Thyroid gland (tissue), 4 donors: ENCODE measurements at regions not wholly inside any gene's neighbourhood (a gene's known extent, or its start where the extent isn't known, plus 50 kb on each side); places are given as distances from the start of the nearest gene placed in this dataset.

Experiments used
- DNase-seq, 2 donors: peaks; one replicate each; pipeline ENCODE4 v3.0.0-alpha.2; 2019
- H3K27ac ChIP-seq, 3 donors: fragments of 200-600 bp; sonication (generic); 1 replicate in 2 of 3; 2 replicates in 1 of 3; pipeline ENCODE4 v1.5.1; 2016 to 2019; ENCODE audit warnings: mild to moderate bottlenecking in 1 of 3, moderate library complexity in 1 of 3
- H3K27me3 ChIP-seq: fragments of 200-600 bp; sonication (generic); one replicate; pipeline ENCODE4 v1.5.1; 2019
- H3K36me3 ChIP-seq, 2 donors: fragments of 200-600 bp; sonication (generic); one replicate each; pipeline ENCODE4 v1.5.1; 2016 to 2019
- H3K4me1 ChIP-seq, 2 donors: fragments of 200-600 bp; sonication (generic); one replicate each; pipeline ENCODE4 v1.5.1; 2017 to 2019
- H3K4me3 ChIP-seq, 3 donors: fragments of 200-600 bp; sonication (generic); replicated peaks in 1 of 3; 1 replicate in 2 of 3; 2 replicates in 1 of 3; pipeline ENCODE4 v1.5.1; 2016; ENCODE audit warnings: mild to moderate bottlenecking in 1 of 3
- H3K9me3 ChIP-seq: fragments of 200-600 bp; sonication (generic); one replicate; pipeline ENCODE4 v1.5.1; 2017
- POLR2A ChIP-seq, 2 donors: fragments of 450-650 bp; IDR thresholded peaks; one replicate each; pipeline ENCODE4 v1.6.1; 2017; ENCODE audit warnings: antibody characterized with exemption in 2 of 2, mild to moderate bottlenecking in 2 of 2, moderate library complexity in 1 of 2
- WGBS, 2 donors: methylation state at CpG; one replicate each; pipeline ENCODE4 v1.1.5; 2017; 5-methylcytosine and 5-hydroxymethylcytosine counted together
- intact Hi-C: fragments of 100-400 bp; cut with DNase I; formaldehyde crosslinking; loops from one replicate; pipeline ENCODE4 v1.15.1; 2023
- TF ChIP-seq, protein P1 (sequence below), 6 experiments: fragments of 200-600 bp in 3 of 6; fragments of 450-650 bp in 3 of 6; sonication (generic) in 3 of 6; IDR thresholded peaks; one replicate each; pipeline ENCODE4 v1.5.1; 2016 to 2019; ENCODE audit warnings: antibody characterized with exemption in 6 of 6, mild to moderate bottlenecking in 2 of 6, inconsistent platforms in 1 of 6, moderate library complexity in 1 of 6

DNA sequence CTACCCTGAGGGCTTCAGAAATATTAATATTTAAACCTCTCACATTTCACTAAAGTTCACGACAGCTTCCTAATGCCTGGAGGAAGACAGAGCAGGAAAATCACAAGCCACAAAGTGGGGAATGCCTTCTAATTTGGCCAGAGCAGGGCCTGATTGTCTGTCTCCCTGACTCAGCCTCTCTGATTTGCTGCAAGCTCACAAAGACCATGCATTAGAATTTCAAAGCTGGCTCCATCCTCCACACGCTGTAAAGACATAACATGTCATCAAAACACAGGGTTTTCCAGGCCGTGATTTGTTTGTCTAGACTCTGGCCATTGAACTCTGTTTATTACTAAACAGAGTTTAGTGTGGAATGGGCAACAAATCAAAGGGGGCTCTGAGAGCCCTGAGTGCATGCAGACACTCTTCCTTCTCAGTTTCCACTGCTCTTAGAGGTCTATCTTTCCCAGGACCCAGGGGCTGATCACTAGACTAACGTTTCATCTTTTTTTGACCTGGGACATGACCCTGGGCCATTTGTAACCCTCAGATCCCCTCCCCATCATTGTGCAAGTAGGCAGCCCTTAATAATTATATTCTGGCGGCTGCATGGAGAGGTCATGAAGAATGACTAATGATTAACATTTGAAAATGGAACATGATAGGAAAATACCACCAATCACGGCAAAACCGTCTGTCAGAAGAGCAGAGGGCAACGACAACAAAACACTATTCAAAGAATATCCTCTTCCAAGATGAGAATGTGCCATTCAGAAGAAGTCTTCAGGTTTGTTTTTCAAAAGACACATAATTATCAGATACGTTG, 140.2 kb downstream of the ENC1 start:
- no peak for TF ChIP-seq POLR2A (IDR thresholded peaks at IDR 0.05)
- no peak overlapping the region for H3K4me3 ChIP-seq
- H3K36me3 ChIP-seq = no peaks in the 10 kb centered on the region
- intact Hi-C loops = no loop called here
- no peaks in the 10 kb centered on the region for H3K9me3 ChIP-seq
- WGBS, 2 donors = 85 to 86% methylated on average over 9 of the region's 9 CpGs
- no peaks in the 10 kb centered on the region for H3K27me3 ChIP-seq
- DNase-seq = no peak
- no peak overlapping the region for H3K27ac ChIP-seq
- no peaks in the 10 kb centered on the region for H3K4me1 ChIP-seq

GRCh38 chr5:74499256-74500050, 141.1 kb downstream of the ENC1 start:
- intact Hi-C loops = no loop called here
- Histone ChIP-seq H3K27ac (no peak overlapping the region), H3K9me3 (no peaks in the 10 kb centered on the region), H3K4me3 (no peak overlapping the region), H3K27me3 (no peaks in the 10 kb centered on the region), H3K4me1 (no peaks in the 10 kb centered on the region), H3K36me3 (no peaks in the 10 kb centered on the region)
- no peak for TF ChIP-seq POLR2A (IDR thresholded peaks at IDR 0.05)
- TF ChIP-seq, protein P1, sequence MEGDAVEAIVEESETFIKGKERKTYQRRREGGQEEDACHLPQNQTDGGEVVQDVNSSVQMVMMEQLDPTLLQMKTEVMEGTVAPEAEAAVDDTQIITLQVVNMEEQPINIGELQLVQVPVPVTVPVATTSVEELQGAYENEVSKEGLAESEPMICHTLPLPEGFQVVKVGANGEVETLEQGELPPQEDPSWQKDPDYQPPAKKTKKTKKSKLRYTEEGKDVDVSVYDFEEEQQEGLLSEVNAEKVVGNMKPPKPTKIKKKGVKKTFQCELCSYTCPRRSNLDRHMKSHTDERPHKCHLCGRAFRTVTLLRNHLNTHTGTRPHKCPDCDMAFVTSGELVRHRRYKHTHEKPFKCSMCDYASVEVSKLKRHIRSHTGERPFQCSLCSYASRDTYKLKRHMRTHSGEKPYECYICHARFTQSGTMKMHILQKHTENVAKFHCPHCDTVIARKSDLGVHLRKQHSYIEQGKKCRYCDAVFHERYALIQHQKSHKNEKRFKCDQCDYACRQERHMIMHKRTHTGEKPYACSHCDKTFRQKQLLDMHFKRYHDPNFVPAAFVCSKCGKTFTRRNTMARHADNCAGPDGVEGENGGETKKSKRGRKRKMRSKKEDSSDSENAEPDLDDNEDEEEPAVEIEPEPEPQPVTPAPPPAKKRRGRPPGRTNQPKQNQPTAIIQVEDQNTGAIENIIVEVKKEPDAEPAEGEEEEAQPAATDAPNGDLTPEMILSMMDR (IDR thresholded peaks at IDR 0.05) = no peak
- 83 to 84% methylated on average over 4 of the region's 4 CpGs for WGBS, 2 donors
- no peak for DNase-seq

GRCh38 chr5:74497706-74498105, 142.8 kb downstream of the ENC1 start:
- TF ChIP-seq, protein P1 (IDR thresholded peaks at IDR 0.05) = no peak
- TF ChIP-seq POLR2A (IDR thresholded peaks at IDR 0.05) = no peak
- intact Hi-C loops = no loop called here
- no peaks in the 10 kb centered on the region for H3K4me1 ChIP-seq
- no peaks in the 10 kb centered on the region for H3K27me3 ChIP-seq
- no peaks in the 10 kb centered on the region for H3K36me3 ChIP-seq
- no peak overlapping the region for H3K4me3 ChIP-seq
- no peak for DNase-seq
- no peaks in the 10 kb centered on the region for H3K9me3 ChIP-seq
- 86 to 89% methylated on average over 4 of the region's 4 CpGs for WGBS, 2 donors
- no peak overlapping the region for H3K27ac ChIP-seq

DNA sequence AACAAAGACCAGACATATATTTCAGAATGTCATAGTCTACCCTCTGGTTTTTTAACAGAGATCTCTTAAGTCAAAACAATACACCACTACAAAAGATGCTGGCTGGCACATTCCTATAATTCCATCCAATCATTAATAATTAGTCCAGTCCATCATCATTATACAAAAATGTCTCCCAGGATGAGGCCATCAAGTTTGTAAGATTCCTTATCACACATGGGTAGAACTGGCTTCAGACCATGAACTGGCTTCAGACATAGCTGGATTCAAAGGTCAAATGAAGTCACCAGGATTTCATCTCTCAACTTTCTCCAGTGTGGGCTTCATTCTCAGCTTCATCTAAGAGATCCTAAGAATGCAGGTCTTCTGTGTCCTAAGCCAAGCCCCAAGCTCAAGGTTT, 147.1 kb downstream of the ENC1 start:
- TF ChIP-seq, protein P1 (IDR thresholded peaks at IDR 0.05) = no peak
- no peak for TF ChIP-seq POLR2A (IDR thresholded peaks at IDR 0.05)
- Histone ChIP-seq H3K27ac (no peak overlapping the region), H3K27me3 (no peaks in the 10 kb centered on the region), H3K4me1 (no peaks in the 10 kb centered on the region), H3K4me3 (no peak overlapping the region), H3K36me3 (no peaks in the 10 kb centered on the region), H3K9me3 (no peaks in the 10 kb centered on the region)
- intact Hi-C loops = no loop called here
- no peak for DNase-seq

- no peak for DNase-seq
- intact Hi-C loops = no loop called here
- Histone ChIP-seq H3K9me3 (no peaks in the 10 kb centered on the region), H3K27ac (no peak overlapping the region), H3K4me1 (no peaks in the 10 kb centered on the region), H3K36me3 (no peaks in the 10 kb centered on the region), H3K27me3 (no peaks in the 10 kb centered on the region), H3K4me3 (no peak overlapping the region)
- TF ChIP-seq, protein P1 (IDR thresholded peaks at IDR 0.05) = no peak
- no peak for TF ChIP-seq POLR2A (IDR thresholded peaks at IDR 0.05)
- WGBS, 2 donors = 64 to 76% methylated on average over 2 of the region's 2 CpGs
These were observed 148.3 kb downstream of the ENC1 start for GRCh38 chr5:74492230-74492629.
